Keratinocyte (primary cell): ENCODE measurements at regions not wholly inside any gene's neighbourhood (a gene's known extent, or its start where the extent isn't known, plus 50 kb on each side); places are given as distances from the start of the nearest gene placed in this dataset.

ENCODE experiments used
- DNase-seq: peaks from one replicate; pipeline ENCODE4 v3.0.0-alpha.2; 2011; ENCODE audit warnings: low read depth, missing footprints, low spot score
- FAIRE-seq: peaks from 2 replicates; lab custom pipeline; 2011; peaks lifted over from hg19 to GRCh38; lab: Jason Lieb, UNC
- H2AFZ ChIP-seq: 2 replicates; pipeline ENCODE4 v1.6.0; 2012; ENCODE audit warnings: low read length, control low read depth, inconsistent platforms; ENCODE audit not compliant: control insufficient read depth
- H3K27ac ChIP-seq: 2 replicates; pipeline ENCODE4 v1.5.1; 2011; ENCODE audit warnings: low read length; ENCODE audit not compliant: control insufficient read depth, insufficient read depth
- H3K27me3 ChIP-seq: 3 replicates; pipeline ENCODE4 v1.6.0; 2011; ENCODE audit warnings: low read length; ENCODE audit not compliant: control insufficient read depth, insufficient read depth; ENCODE audit errors: extremely low read depth
- H3K36me3 ChIP-seq, 2 experiments: 2 replicates in 1 of 2; 3 replicates in 1 of 2; pipeline ENCODE4 v1.5.1; 2011; ENCODE audit warnings: low read length in 2 of 2, mild to moderate bottlenecking in 1 of 2; ENCODE audit not compliant: control insufficient read depth in 2 of 2, insufficient read depth in 2 of 2; ENCODE audit errors: extremely low read depth in 1 of 2
- H3K4me1 ChIP-seq: 3 replicates; pipeline ENCODE4 v1.5.1; 2011; ENCODE audit warnings: low read length; ENCODE audit not compliant: control insufficient read depth, insufficient read depth; ENCODE audit errors: extremely low read depth
- H3K4me2 ChIP-seq: 3 replicates; pipeline ENCODE4 v1.6.0; 2011; ENCODE audit warnings: low read depth, low read length; ENCODE audit not compliant: control insufficient read depth, insufficient read depth; ENCODE audit errors: extremely low read depth
- H3K4me3 ChIP-seq, 3 experiments: fragments of 200-600 bp in 1 of 3; sonication (generic) in 1 of 3; 2 replicates in 2 of 3; 3 replicates in 1 of 3; pipeline ENCODE4 v1.5.1; 2011 to 2016; ENCODE audit warnings: low read length in 3 of 3, mild to moderate bottlenecking in 3 of 3, control low read depth in 2 of 3, inconsistent platforms in 1 of 3, low read depth in 1 of 3, mixed read lengths in 1 of 3, mixed run types in 1 of 3, moderate library complexity in 1 of 3; ENCODE audit not compliant: control insufficient read depth in 2 of 3, insufficient read depth in 2 of 3; ENCODE audit errors: extremely low read depth in 1 of 3
- H3K79me2 ChIP-seq: 2 replicates; pipeline ENCODE4 v1.6.0; 2012; ENCODE audit warnings: low read length; ENCODE audit not compliant: control insufficient read depth, insufficient read depth
- H3K9ac ChIP-seq: 3 replicates; pipeline ENCODE4 v1.6.0; 2011; ENCODE audit warnings: low read length; ENCODE audit not compliant: control insufficient read depth, insufficient read depth; ENCODE audit errors: extremely low read depth
- H3K9me1 ChIP-seq: 3 replicates; pipeline ENCODE4 v1.6.0; 2011; ENCODE audit warnings: low read length; ENCODE audit not compliant: control insufficient read depth, insufficient read depth; ENCODE audit errors: extremely low read depth
- H3K9me3 ChIP-seq: 2 replicates; pipeline ENCODE4 v1.5.1; 2012; ENCODE audit warnings: low read depth, low read length; ENCODE audit not compliant: control insufficient read depth
- H4K20me1 ChIP-seq: 3 replicates; pipeline ENCODE4 v1.6.0; 2011; ENCODE audit warnings: low read length; ENCODE audit not compliant: control insufficient read depth, insufficient read depth; ENCODE audit errors: extremely low read depth
- EZH2 ChIP-seq: IDR thresholded peaks from one replicate; pipeline ENCODE4 v1.6.1; 2012; ENCODE audit warnings: inconsistent platforms, mild to moderate bottlenecking, low read length, moderate library complexity
- dilution Hi-C: fragments of 300-500 bp; cut with MboI; formaldehyde crosslinking; loops from one replicate; pipeline ENCODE4 v1.7.0; 2020; ENCODE audit warnings: low sequenced_read_pairs; ENCODE audit not compliant: extremely low pct_ligation_motif_present
- TF ChIP-seq, protein P1 (sequence below), 3 experiments: IDR thresholded peaks in 1 of 3; conservative IDR thresholded peaks in 1 of 3; optimal IDR thresholded peaks in 1 of 3; 2 replicates in 2 of 3; 3 replicates in 1 of 3; pipeline versions ENCODE3 to v1.5.1; 2011; ENCODE audit warnings: low read length in 3 of 3, mild to moderate bottlenecking in 3 of 3, moderate library complexity in 2 of 3, control low read depth in 1 of 3, inconsistent platforms in 1 of 3; ENCODE audit not compliant: insufficient read depth in 2 of 3; ENCODE audit errors: extremely low read depth in 1 of 3

- Histone ChIP-seq H3K27me3 (no peaks in the 10 kb centered on the region), H3K9me1 (no peaks in the 10 kb centered on the region), H3K79me2 (no peaks in the 10 kb centered on the region), H2AFZ (no peak overlapping the region), H3K9me3 (no peaks in the 10 kb centered on the region), H3K9ac (no peak overlapping the region), H4K20me1 (no peaks in the 10 kb centered on the region), H3K27ac (no peak overlapping the region), H3K4me1 (no peaks in the 10 kb centered on the region), H3K4me2 (no peak overlapping the region), H3K4me3 (no peak overlapping the region), H3K36me3 (no peaks in the 10 kb centered on the region)
- DNase-seq (no peak), FAIRE-seq (no peak)
- TF ChIP-seq EZH2, result no peak
- TF ChIP-seq, protein P1, sequence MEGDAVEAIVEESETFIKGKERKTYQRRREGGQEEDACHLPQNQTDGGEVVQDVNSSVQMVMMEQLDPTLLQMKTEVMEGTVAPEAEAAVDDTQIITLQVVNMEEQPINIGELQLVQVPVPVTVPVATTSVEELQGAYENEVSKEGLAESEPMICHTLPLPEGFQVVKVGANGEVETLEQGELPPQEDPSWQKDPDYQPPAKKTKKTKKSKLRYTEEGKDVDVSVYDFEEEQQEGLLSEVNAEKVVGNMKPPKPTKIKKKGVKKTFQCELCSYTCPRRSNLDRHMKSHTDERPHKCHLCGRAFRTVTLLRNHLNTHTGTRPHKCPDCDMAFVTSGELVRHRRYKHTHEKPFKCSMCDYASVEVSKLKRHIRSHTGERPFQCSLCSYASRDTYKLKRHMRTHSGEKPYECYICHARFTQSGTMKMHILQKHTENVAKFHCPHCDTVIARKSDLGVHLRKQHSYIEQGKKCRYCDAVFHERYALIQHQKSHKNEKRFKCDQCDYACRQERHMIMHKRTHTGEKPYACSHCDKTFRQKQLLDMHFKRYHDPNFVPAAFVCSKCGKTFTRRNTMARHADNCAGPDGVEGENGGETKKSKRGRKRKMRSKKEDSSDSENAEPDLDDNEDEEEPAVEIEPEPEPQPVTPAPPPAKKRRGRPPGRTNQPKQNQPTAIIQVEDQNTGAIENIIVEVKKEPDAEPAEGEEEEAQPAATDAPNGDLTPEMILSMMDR (optimal IDR thresholded peaks at IDR 0.05 in 1 of 3, IDR thresholded peaks at IDR 0.05 in 1 of 3, conservative IDR thresholded peaks at IDR 0.05 in 1 of 3; ENCODE audit: extremely low read depth in 1 of 3, insufficient read depth in 2 of 3, low read length in 3 of 3), result no peak
- dilution Hi-C loops, result no loop called here
Observed at GRCh38 chr1:184324972-184325371, 61.9 kb upstream of the C1orf21 start.

DNA sequence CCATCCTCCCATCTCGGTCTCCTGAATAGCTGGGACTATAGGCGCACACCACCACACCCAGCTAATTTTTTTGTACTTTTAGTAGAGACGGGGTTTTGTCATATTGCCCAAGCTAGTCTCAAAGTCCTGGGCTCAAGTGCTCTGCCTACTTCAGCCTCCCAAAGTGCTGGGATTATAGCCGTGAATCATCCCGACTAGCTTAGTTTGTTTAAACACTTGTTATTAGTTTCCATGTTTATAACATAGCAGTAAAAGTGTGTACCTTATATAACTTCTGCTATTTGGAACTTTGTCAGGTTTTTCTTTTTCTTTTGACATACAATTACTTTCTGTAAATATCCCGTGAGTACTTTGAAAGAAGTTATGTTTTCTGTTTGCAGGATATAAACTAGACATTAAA, 60.6 kb upstream of the C1orf21 start:
- no peak for FAIRE-seq
- no peaks in the 10 kb centered on the region for H3K36me3 ChIP-seq
- dilution Hi-C loops, result no loop called here
- no peaks in the 10 kb centered on the region for H4K20me1 ChIP-seq
- no peak for DNase-seq
- H3K4me2 ChIP-seq, result no peak overlapping the region
- no peaks in the 10 kb centered on the region for H3K79me2 ChIP-seq
- no peak overlapping the region for H2AFZ ChIP-seq
- no peaks in the 10 kb centered on the region for H3K9me1 ChIP-seq
- H3K9me3 ChIP-seq, result no peaks in the 10 kb centered on the region
- TF ChIP-seq, protein P1 (optimal IDR thresholded peaks at IDR 0.05 in 1 of 3, IDR thresholded peaks at IDR 0.05 in 1 of 3, conservative IDR thresholded peaks at IDR 0.05 in 1 of 3; ENCODE audit: extremely low read depth in 1 of 3, insufficient read depth in 2 of 3, low read length in 3 of 3), result no peak
- TF ChIP-seq EZH2, result no peak
- no peaks in the 10 kb centered on the region for H3K27me3 ChIP-seq
- no peak overlapping the region for H3K4me3 ChIP-seq
- no peak overlapping the region for H3K9ac ChIP-seq
- H3K27ac ChIP-seq, result no peak overlapping the region
- peaks cover 3% of the 10 kb centered on the region for H3K4me1 ChIP-seq
